ENCODE measurements at regions not wholly inside any gene's neighbourhood (a gene's known extent, or its start where the extent isn't known, plus 50 kb on each side); places are given as distances from the start of the nearest gene placed in this dataset.

- Histone ChIP-seq H3K27me3 (ENCODE audit: insufficient read depth, low read depth, low read length) (no peaks in the 10 kb centered on the region), H3K9me2 (ENCODE audit: insufficient read depth, low read length) (no peaks in the 10 kb centered on the region), H3K9ac (ENCODE audit: low read length) (no peak overlapping the region), H3K36me3 (ENCODE audit: insufficient read depth, low read length) (no peaks in the 10 kb centered on the region), H3K27ac (ENCODE audit: low read length) (no peak overlapping the region), H3K79me2 (replicated peaks; ENCODE audit: insufficient read depth, low read length) (no peaks in the 10 kb centered on the region), H4K20me1 (ENCODE audit: insufficient read depth) (no peaks in the 10 kb centered on the region), H2AFZ (ENCODE audit: low read depth, low read length) (no peak overlapping the region), H3K9me3 (ENCODE audit: low read length) (no peaks in the 10 kb centered on the region), H3K4me2 (ENCODE audit: low read length) (no peak overlapping the region), H3K4me3 (ENCODE audit: low read length) (no peak overlapping the region), H3F3A (ENCODE audit: insufficient read depth, low read length, poor library complexity, severe bottlenecking) (no peaks in the 10 kb centered on the region)
- TF ChIP-seq EP300 (conservative IDR thresholded peaks at IDR 0.05; ENCODE audit: poor library complexity, severe bottlenecking) (peak; percentile 73), POLR2AphosphoS5 (IDR thresholded peaks at IDR 0.05) (peak; percentile 71), MXI1 (conservative IDR thresholded peaks at IDR 0.05; ENCODE audit: poor library complexity, severe bottlenecking) (no peak)
These were observed 153.3 kb upstream of the FOXD3 start for GRCh38 chr1:63169057-63169456.

- H3K4me2 ChIP-seq (ENCODE audit: low read length), result no peak overlapping the region
- no peaks in the 10 kb centered on the region for H3K36me3 ChIP-seq (ENCODE audit: insufficient read depth, low read length)
- H4K20me1 ChIP-seq (ENCODE audit: insufficient read depth), result no peaks in the 10 kb centered on the region
- H3K4me3 ChIP-seq (ENCODE audit: low read length), result no peak overlapping the region
- no peak overlapping the region for H2AFZ ChIP-seq (ENCODE audit: low read depth, low read length)
- TF ChIP-seq RAD21 (conservative IDR thresholded peaks at IDR 0.05), result no peak
- no peak for TF ChIP-seq POLR2AphosphoS5 (IDR thresholded peaks at IDR 0.05)
- TF ChIP-seq SMC3 (conservative IDR thresholded peaks at IDR 0.05; ENCODE audit: poor library complexity), result no peak
- TF ChIP-seq EZH2 (IDR thresholded peaks at IDR 0.05; ENCODE audit: borderline replicate concordance, insufficient read depth, low read length, poor library complexity, severe bottlenecking), result no peak
- no peak for TF ChIP-seq CTCF (IDR thresholded peaks at IDR 0.05; ENCODE audit: poor library complexity, severe bottlenecking)
- TF ChIP-seq TAF1 (IDR thresholded peaks at IDR 0.05; ENCODE audit: low read depth), result no peak
- no peak for TF ChIP-seq MXI1 (conservative IDR thresholded peaks at IDR 0.05; ENCODE audit: poor library complexity, severe bottlenecking)
- no peak for TF ChIP-seq REST (IDR thresholded peaks at IDR 0.05; ENCODE audit: borderline replicate concordance)
- no peak for TF ChIP-seq EP300 (conservative IDR thresholded peaks at IDR 0.05; ENCODE audit: poor library complexity, severe bottlenecking)
- H3K27ac ChIP-seq (ENCODE audit: low read length), result no peak overlapping the region
- no peak overlapping the region for H3K9ac ChIP-seq (ENCODE audit: low read length)
- H3K9me2 ChIP-seq (ENCODE audit: insufficient read depth, low read length), result no peaks in the 10 kb centered on the region
- H3F3A ChIP-seq (ENCODE audit: insufficient read depth, low read length, poor library complexity, severe bottlenecking), result no peaks in the 10 kb centered on the region
- no peaks in the 10 kb centered on the region for H3K79me2 ChIP-seq (replicated peaks; ENCODE audit: insufficient read depth, low read length)
- no peaks in the 10 kb centered on the region for H3K9me3 ChIP-seq (ENCODE audit: low read length)
- H3K27me3 ChIP-seq (ENCODE audit: insufficient read depth, low read depth, low read length), result no peaks in the 10 kb centered on the region
These were observed 149.2 kb upstream of the FOXD3 start for GRCh38 chr1:63173161-63173560.

- Histone ChIP-seq H3K9me3 (ENCODE audit: low read length) (no peaks in the 10 kb centered on the region), H3K79me2 (replicated peaks; ENCODE audit: insufficient read depth, low read length) (no peaks in the 10 kb centered on the region), H3F3A (ENCODE audit: insufficient read depth, low read length, poor library complexity, severe bottlenecking) (no peaks in the 10 kb centered on the region), H4K20me1 (ENCODE audit: insufficient read depth) (no peaks in the 10 kb centered on the region), H2AFZ (ENCODE audit: low read depth, low read length) (no peak overlapping the region), H3K27ac (ENCODE audit: low read length) (no peak overlapping the region), H3K9ac (ENCODE audit: low read length) (no peak overlapping the region), H3K27me3 (ENCODE audit: insufficient read depth, low read depth, low read length) (no peaks in the 10 kb centered on the region), H3K4me3 (ENCODE audit: low read length) (no peak overlapping the region), H3K36me3 (ENCODE audit: insufficient read depth, low read length) (no peaks in the 10 kb centered on the region), H3K4me2 (ENCODE audit: low read length) (no peak overlapping the region), H3K9me2 (ENCODE audit: insufficient read depth, low read length) (no peaks in the 10 kb centered on the region)
- TF ChIP-seq POLR2AphosphoS5 (IDR thresholded peaks at IDR 0.05) (no peak), CTCF (IDR thresholded peaks at IDR 0.05; ENCODE audit: poor library complexity, severe bottlenecking) (no peak), REST (IDR thresholded peaks at IDR 0.05; ENCODE audit: borderline replicate concordance) (no peak), MXI1 (conservative IDR thresholded peaks at IDR 0.05; ENCODE audit: poor library complexity, severe bottlenecking) (no peak), SMC3 (conservative IDR thresholded peaks at IDR 0.05; ENCODE audit: poor library complexity) (no peak), TAF1 (IDR thresholded peaks at IDR 0.05; ENCODE audit: low read depth) (no peak), EZH2 (IDR thresholded peaks at IDR 0.05; ENCODE audit: borderline replicate concordance, insufficient read depth, low read length, poor library complexity, severe bottlenecking) (no peak), RAD21 (conservative IDR thresholded peaks at IDR 0.05) (no peak), EP300 (conservative IDR thresholded peaks at IDR 0.05; ENCODE audit: poor library complexity, severe bottlenecking) (no peak)
These were observed 132.7 kb upstream of the FOXD3 start for GRCh38 chr1:63189677-63190076.

All from neural cell (in vitro differentiated cells).